DLD1 (cell line): ENCODE measurements at regions not wholly inside any gene's neighbourhood (a gene's known extent, or its start where the extent isn't known, plus 50 kb on each side); places are given as distances from the start of the nearest gene placed in this dataset.
"Not testable (repeated sequence)": the region's sequence is repeated elsewhere in the genome, so short reads cannot be mapped to it uniquely, and the experiment has no call there.

Experiments used
- in situ Hi-C: cut with HindIII; loops from 2 replicates; pipeline ENCODE4 v1.10.0; 2017; ENCODE audit warnings: low sequenced_read_pairs

- in situ Hi-C loops, result no loop called here
These were observed 1288.6 kb upstream of the CDH2 start for GRCh38 chr18:29465526-29465925.

DNA sequence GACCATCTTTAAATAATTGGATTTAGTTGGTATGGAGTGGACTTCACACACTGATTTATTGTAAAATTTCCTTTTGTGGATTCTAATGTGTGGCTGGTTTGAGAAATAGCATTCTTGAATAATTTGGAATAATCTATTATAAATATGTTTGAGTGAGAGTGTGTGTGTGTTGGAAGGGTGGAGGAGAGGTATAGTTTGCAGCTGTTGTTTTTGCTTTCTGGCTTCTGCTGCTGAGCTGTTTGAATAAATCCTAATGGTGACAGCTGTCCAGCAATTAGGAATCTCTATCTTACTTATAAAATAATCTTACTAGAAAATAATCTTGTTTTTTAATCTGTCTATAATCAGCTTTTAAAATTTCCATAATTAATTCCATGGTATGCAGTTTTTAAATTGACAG, 1283.0 kb upstream of the CDH2 start:
- in situ Hi-C loops, result no loop called here

DNA sequence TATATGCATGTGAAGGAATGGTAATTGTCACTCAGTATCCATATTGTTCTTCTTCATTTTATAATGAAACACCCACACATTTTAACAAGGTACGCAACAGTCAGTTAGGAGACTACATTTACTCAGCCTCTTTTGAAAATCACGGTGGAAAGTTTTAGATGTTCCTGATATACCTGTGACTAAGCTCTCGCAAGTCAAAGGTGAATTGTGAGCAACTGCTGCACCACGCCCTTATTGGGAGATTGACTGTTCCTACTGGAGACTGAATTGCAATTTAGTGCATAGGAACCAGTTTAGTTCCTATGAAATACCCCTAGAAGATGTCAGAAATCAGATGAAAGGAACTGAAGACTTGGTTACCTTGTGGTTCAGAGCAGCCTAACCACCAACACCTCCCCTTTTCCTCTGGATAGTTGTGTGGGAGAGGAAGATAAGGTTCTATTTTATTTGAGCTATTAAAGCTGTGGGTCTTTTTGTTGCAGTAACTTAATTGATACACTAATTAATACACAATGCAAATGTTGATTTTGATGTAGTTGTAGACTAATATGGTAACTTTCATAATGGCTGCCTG, 1280.5 kb upstream of the CDH2 start:
- in situ Hi-C loops, result no loop called here

DNA sequence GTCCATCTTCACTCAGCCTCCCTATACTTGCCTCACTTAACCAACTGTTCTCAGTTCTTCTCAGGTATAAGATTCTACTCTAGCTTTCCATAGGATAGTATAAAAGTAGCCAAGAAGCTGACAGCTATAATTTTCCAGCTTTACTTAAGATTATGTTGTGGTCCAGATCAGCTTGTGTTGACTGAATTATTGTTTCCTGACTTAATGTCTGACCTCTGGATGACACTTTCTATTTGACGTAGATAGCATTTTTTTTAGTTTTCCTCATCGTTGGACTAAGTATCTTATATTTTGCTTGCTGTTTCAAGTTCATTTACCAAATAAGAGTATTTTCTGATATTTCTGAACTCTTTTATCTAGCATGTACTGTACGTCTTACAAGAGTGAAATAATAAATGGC, 1272.5 kb upstream of the CDH2 start:
- in situ Hi-C loops, result no loop called here

- in situ Hi-C loops, result no loop called here
These were observed 1262.5 kb upstream of the CDH2 start for GRCh38 chr18:29439398-29439797.

DNA sequence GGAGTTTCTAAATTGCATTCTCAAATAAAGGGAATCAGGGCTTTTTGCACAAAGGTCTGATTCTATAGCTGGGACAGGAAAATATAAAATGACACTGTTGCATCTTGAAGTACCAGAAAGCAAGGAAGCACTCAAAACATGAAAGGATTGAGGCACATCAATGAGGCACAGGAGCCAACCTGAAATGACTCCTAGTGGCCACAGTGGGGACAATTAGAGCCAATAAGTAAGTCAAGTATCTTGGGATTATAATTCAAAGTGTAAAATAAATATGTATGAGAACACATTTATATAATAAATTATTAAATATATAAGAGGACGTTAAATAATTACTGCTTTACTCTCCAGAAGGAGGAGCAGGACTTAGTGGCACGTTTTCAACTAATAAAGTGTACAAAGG, 1259.5 kb upstream of the CDH2 start:
- in situ Hi-C loops, result no loop called here

DNA sequence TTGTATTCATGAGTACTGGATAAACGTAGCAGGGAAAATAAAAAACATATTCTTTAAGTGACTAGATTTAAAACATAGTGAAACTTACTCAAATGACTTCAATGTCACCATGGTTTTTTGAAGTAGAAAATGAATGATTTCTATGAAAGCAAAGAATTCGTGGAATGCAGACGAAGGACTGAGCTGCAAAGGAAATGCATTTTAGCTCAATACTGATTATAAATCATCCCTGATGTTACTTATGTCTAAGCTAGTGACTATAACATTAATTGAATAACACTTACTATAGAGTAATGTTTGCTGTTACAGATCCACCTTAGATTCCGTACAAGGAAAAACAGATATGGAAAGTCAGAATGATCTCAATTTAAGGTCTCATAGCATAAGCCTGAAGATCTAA, 1257.7 kb upstream of the CDH2 start:
- in situ Hi-C loops, result no loop called here

- in situ Hi-C loops, result no loop called here
These were observed 1253.5 kb upstream of the CDH2 start for GRCh38 chr18:29430416-29430815.

DNA sequence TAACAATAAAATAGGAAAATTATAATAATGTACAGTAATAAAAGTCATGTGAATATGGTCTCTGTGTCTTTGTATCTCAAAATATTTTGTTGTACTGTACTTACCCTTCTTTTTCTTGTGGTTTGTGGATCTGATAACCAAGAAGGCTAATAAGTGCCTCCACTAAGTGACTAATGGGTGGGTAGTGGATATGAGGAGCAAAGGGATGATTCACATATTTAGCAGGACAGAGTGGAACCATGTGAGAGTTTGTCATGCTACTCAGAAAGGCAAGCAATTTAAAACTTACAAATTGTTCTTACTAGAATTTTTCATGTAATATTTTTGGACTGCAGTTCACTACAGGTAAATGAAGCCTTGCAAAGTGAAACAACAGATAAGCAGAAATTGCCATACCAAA, 1241.2 kb upstream of the CDH2 start:
- in situ Hi-C loops, result no loop called here

GRCh38 chr18:29406996-29407395, 1230.1 kb upstream of the CDH2 start:
- in situ Hi-C loops, result no loop called here

DNA sequence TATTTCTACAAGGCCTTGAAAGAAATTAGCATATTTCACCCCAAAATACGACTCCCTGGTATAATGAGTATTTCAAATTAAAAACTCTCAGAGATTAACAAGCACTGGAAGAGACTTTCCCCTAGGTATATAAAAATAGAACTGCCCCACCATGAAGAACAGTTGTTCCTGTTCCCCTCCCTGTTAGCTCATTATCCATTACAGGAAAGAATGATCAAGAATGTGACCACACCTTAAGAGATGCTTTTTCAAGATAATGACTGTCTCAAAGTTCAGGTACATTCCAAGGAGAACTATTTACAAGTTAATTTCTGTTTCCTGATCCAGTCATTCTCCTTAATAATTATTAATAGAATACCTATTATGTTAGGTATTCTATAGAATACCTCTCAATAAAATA, 1220.6 kb upstream of the CDH2 start:
- in situ Hi-C loops, result no loop called here

GRCh38 chr18:29383311-29384273, 1206.7 kb upstream of the CDH2 start:
- in situ Hi-C loops, result no loop called here

DNA sequence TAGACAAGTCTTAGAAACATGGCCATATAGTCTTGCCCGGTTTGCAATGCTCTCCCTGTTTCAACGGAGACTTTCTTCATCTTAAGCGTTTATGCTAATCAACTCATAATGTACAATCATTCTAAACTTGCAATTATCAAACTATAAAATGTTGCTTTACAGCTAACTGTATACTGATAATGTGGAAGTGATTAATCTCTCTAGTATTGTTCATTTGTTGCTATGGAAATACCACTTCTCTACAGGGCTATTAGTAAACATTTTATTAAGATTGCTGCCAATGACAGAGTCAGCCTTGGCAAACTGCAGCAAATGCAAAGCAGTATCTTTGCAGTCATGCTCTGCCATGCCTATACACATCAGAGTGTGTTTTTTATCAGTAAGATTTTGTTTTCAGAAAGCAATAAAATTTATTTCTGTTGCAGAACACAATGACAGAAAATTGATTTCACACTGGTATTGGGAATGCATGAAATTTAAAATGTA, 1201.8 kb upstream of the CDH2 start:
- in situ Hi-C loops, result no loop called here

GRCh38 chr18:29377346-29377745, 1200.4 kb upstream of the CDH2 start:
- in situ Hi-C loops, result no loop called here

- in situ Hi-C loops, result no loop called here
These were observed 1196.1 kb upstream of the CDH2 start for GRCh38 chr18:29373000-29373399.

- in situ Hi-C loops, result no loop called here
These were observed 1184.9 kb upstream of the CDH2 start for GRCh38 chr18:29361843-29362242.

GRCh38 chr18:29360659-29361058, 1183.7 kb upstream of the CDH2 start:
- in situ Hi-C loops, result not testable (repeated sequence)

- in situ Hi-C loops, result not testable (repeated sequence)
These were observed 1182.3 kb upstream of the CDH2 start for GRCh38 chr18:29359222-29359621.

DNA sequence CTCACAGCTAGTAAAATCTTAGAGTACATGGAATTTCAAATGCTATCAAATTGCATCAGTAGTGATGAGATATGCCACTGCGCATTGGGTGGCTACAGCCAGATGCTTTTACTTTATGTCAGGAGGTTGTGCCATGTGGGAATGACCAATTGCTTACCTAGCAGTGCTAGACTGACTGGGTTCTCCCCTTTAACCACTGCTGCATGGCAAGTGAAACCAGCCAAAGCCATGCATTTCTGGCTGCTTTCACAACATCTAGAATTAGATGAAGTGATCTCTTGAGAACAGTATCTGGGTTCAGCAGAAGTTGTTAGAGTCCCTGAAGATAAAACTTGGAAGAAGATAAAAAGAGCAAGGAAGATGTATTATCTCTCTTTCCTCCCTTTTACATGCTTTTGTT, 1174.2 kb upstream of the CDH2 start:
- in situ Hi-C loops, result no loop called here

GRCh38 chr18:29328932-29329331, 1152.0 kb upstream of the CDH2 start:
- in situ Hi-C loops, result no loop called here

DNA sequence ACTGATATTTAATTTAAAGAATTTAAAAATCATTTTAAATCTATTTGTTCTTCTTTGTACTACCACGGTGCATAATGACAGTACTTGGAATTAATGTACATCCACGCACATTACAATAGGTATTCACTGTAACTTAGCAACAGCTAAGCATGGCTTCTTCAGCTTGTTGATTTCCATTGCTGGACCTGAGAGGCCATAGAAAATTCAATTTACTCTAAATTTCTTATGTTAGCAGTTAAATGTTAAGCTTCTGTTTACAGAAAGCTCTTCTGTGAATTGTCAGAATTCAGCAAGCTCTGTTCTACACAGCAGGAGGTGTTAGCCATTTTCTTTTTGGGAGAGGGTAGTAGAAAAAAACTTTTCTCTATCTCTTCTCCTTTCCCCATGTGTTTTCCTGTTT, 1149.3 kb upstream of the CDH2 start:
- in situ Hi-C loops, result no loop called here

DNA sequence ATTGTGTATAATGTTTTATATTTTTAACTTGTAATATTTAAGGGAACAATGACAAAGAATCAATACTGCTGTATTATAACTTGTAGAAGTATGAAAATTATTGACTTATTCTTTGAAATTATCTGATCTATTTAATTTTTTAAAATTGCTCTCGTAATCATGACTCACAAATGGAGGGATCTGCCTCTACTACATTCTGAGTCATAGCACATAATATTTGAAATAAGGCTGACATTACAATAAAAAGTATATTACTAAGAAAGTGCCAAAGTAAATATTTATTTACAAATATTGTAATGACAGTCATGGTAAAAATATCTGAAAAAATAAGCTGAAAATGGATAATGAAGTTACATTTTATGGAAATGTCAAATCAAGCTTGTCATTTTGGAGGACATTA, 1144.6 kb upstream of the CDH2 start:
- in situ Hi-C loops, result no loop called here
